Sigmoid colon (tissue), 6 donors: ENCODE measurements at regions not wholly inside any gene's neighbourhood (a gene's known extent, or its start where the extent isn't known, plus 50 kb on each side); places are given as distances from the start of the nearest gene placed in this dataset.
A peak's percentile ranks its signal among the peaks of the same experiment; 100 is the strongest.

Source experiments
- DNase-seq: peaks from one replicate; pipeline ENCODE4 v3.0.0-alpha.2; 2019
- H3K27ac ChIP-seq, 4 donors: fragments of 200-600 bp; sonication (generic); one replicate each; pipeline ENCODE4 v1.5.1; 2016 to 2019; ENCODE audit warnings: mild to moderate bottlenecking in 1 of 4
- H3K27me3 ChIP-seq, 3 donors: fragments of 200-600 bp; sonication (generic); one replicate each; pipeline ENCODE4 v1.5.1; 2019; ENCODE audit warnings: mild to moderate bottlenecking in 1 of 3
- H3K36me3 ChIP-seq, 4 donors: fragments of 200-600 bp; sonication (generic); one replicate each; pipeline ENCODE4 v1.5.1; 2016 to 2019
- H3K4me1 ChIP-seq, 4 donors: fragments of 200-600 bp; sonication (generic); one replicate each; pipeline ENCODE4 v1.5.1; 2017 to 2019
- H3K4me3 ChIP-seq, 4 donors: fragments of 200-600 bp; sonication (generic); one replicate each; pipeline ENCODE4 v1.5.1; 2017 to 2019; ENCODE audit warnings: mild to moderate bottlenecking in 2 of 4, moderate library complexity in 1 of 4
- H3K9me3 ChIP-seq, 4 donors: fragments of 200-600 bp in 3 of 4; sonication (generic) in 3 of 4; one replicate each; pipeline versions ENCODE4 v1.5.1 to v1.6.1; 2013 to 2019
- CTCF ChIP-seq, 4 experiments: fragments of 450-650 bp in 3 of 4; fragments of 200-600 bp in 1 of 4; IDR thresholded peaks; one replicate each; pipeline ENCODE4 v1.5.1; 2016 to 2019; ENCODE audit warnings: antibody characterized with exemption in 4 of 4, mild to moderate bottlenecking in 3 of 4, moderate library complexity in 2 of 4
- EP300 ChIP-seq, 4 donors: sonication (generic); formaldehyde crosslinking; IDR thresholded peaks; one replicate each; pipeline ENCODE4 v1.6.1; 2017; ENCODE audit warnings: antibody characterized with exemption in 4 of 4
- POLR2A ChIP-seq, 2 donors: fragments of 450-650 bp; IDR thresholded peaks; one replicate each; pipeline ENCODE4 v1.6.1; 2016; ENCODE audit warnings: antibody characterized with exemption in 2 of 2, mild to moderate bottlenecking in 2 of 2, moderate library complexity in 2 of 2
- POLR2AphosphoS5 ChIP-seq, 4 donors: sonication (generic); formaldehyde crosslinking; IDR thresholded peaks; one replicate each; pipeline ENCODE4 v1.6.1; 2017; ENCODE audit warnings: antibody characterized with exemption in 4 of 4
- WGBS, 2 donors: extraction: QIAGEN DNeasy Blood & Tissue Kit; methylation state at CpG; one replicate each; pipeline ENCODE4 v1.1.7; 2013; 5-methylcytosine and 5-hydroxymethylcytosine counted together
- intact Hi-C: fragments of 100-400 bp; cut with DNase I; formaldehyde crosslinking; loops from one replicate; pipeline ENCODE4 v1.15.1; 2023
- donor health status: healthy with polysubstance abuse.
- donor health status: healthy.

- Histone ChIP-seq H3K4me3 (no peak overlapping the region), H3K4me1 (no peaks in the 10 kb centered on the region), H3K27me3 (no peaks in the 10 kb centered on the region), H3K9me3 (peaks cover 0 to 6% (median 1%) of the 10 kb centered on the region in 4 donors), H3K27ac (no peak overlapping the region), H3K36me3 (no peaks in the 10 kb centered on the region)
- 83 to 87% methylated on average over 9 of the region's 9 CpGs for WGBS, 2 donors
- no peak for DNase-seq
- TF ChIP-seq EP300 (IDR thresholded peaks at IDR 0.05) = no peak
- no peak for TF ChIP-seq CTCF (IDR thresholded peaks at IDR 0.05)
- TF ChIP-seq POLR2AphosphoS5 (IDR thresholded peaks at IDR 0.05) = no peak
- TF ChIP-seq POLR2A (IDR thresholded peaks at IDR 0.05) = no peak
- intact Hi-C loops = no loop called here
Observed at GRCh38 chr12:116481726-116482125, 77.5 kb upstream of the MAP1LC3B2 start.

GRCh38 chr12:116482179-116482578 is 77.0 kb upstream of the MAP1LC3B2 start:
- H3K36me3 ChIP-seq = no peaks in the 10 kb centered on the region
- no peak for DNase-seq
- H3K27ac ChIP-seq = no peak overlapping the region
- H3K4me1 ChIP-seq = no peaks in the 10 kb centered on the region
- WGBS, 2 donors = 90 to 94% methylated on average over 20 of the region's 20 CpGs
- no peaks in the 10 kb centered on the region for H3K27me3 ChIP-seq
- H3K4me3 ChIP-seq = no peak overlapping the region
- no peak for TF ChIP-seq EP300 (IDR thresholded peaks at IDR 0.05)
- TF ChIP-seq CTCF (IDR thresholded peaks at IDR 0.05) = no peak
- TF ChIP-seq POLR2A (IDR thresholded peaks at IDR 0.05) = no peak
- no peak for TF ChIP-seq POLR2AphosphoS5 (IDR thresholded peaks at IDR 0.05)
- peaks cover 0 to 2% (median under 1%) of the 10 kb centered on the region in 4 donors for H3K9me3 ChIP-seq
- intact Hi-C loops = no loop called here

- H3K4me1 ChIP-seq = no peaks in the 10 kb centered on the region
- H3K27ac ChIP-seq = no peak overlapping the region
- H3K27me3 ChIP-seq = no peaks in the 10 kb centered on the region
- TF ChIP-seq CTCF (IDR thresholded peaks at IDR 0.05) = no peak
- TF ChIP-seq POLR2AphosphoS5 (IDR thresholded peaks at IDR 0.05) = no peak
- TF ChIP-seq POLR2A (IDR thresholded peaks at IDR 0.05) = no peak
- TF ChIP-seq EP300 (IDR thresholded peaks at IDR 0.05) = no peak
- 92 to 93% methylated on average over 6 of the region's 6 CpGs for WGBS, 2 donors
- intact Hi-C loops = no loop called here
- H3K4me3 ChIP-seq = no peak overlapping the region
- DNase-seq = no peak
- no peaks in the 10 kb centered on the region for H3K36me3 ChIP-seq
- H3K9me3 ChIP-seq = peaks cover 0 to 2% (median 0%) of the 10 kb centered on the region in 4 donors
Observed at GRCh38 chr12:116482859-116483258, 76.3 kb upstream of the MAP1LC3B2 start.

- peak; percentile 73 for DNase-seq
Observed at GRCh38 chr12:116483959-116484750, 75.0 kb upstream of the MAP1LC3B2 start.

More at GRCh38 chr12:116483959-116484750, 75.0 kb upstream of the MAP1LC3B2 start:
- peaks cover 0 to 7% (median 3%) of the 10 kb centered on the region in 4 donors for H3K9me3 ChIP-seq
- intact Hi-C loops = no loop called here
- TF ChIP-seq POLR2A (IDR thresholded peaks at IDR 0.05) (no peak), EP300 (IDR thresholded peaks at IDR 0.05) (no peak), POLR2AphosphoS5 (IDR thresholded peaks at IDR 0.05) (no peak), CTCF (IDR thresholded peaks at IDR 0.05) (no peak)
- WGBS, 2 donors = 55 to 77% methylated on average over 19 of the region's 19 CpGs
- H3K36me3 ChIP-seq = no peaks in the 10 kb centered on the region
- no peaks in the 10 kb centered on the region for H3K27me3 ChIP-seq
- no peaks in the 10 kb centered on the region for H3K4me1 ChIP-seq
- H3K4me3 ChIP-seq = no peak overlapping the region
- H3K27ac ChIP-seq = no peak overlapping the region
